NCI-H2227 treated with DMSO at 0.1 percent for 48 hours (cell line): ENCODE measurements at regions not wholly inside any gene's neighbourhood (a gene's known extent, or its start where the extent isn't known, plus 50 kb on each side); places are given as distances from the start of the nearest gene placed in this dataset.

Experiments used
- DNase-seq: peaks from one replicate; lab custom pipeline; 2025; lab: John Stamatoyannopoulos, UW

- DNase-seq: no peak
Observed at GRCh38 chr18:27627927-27628326, 442.8 kb upstream of the CHST9 start.

- DNase-seq: no peak
Observed at GRCh38 chr18:27621236-27621890, 436.3 kb upstream of the CHST9 start.

GRCh38 chr18:27619906-27620305 is 434.8 kb upstream of the CHST9 start:
- DNase-seq: no peak

- DNase-seq: no peak
Observed at GRCh38 chr18:27619090-27619772, 434.1 kb upstream of the CHST9 start.

- peak; percentile 40 for DNase-seq
Observed at GRCh38 chr18:27616324-27616723, 431.2 kb upstream of the CHST9 start.

- DNase-seq: no peak
Observed at GRCh38 chr18:27614951-27615844, 430.1 kb upstream of the CHST9 start.

- DNase-seq: no peak
Observed at GRCh38 chr18:27609221-27609620, 424.1 kb upstream of the CHST9 start.

- DNase-seq: no peak
Observed at GRCh38 chr18:27608742-27609141, 423.6 kb upstream of the CHST9 start.

- DNase-seq: no peak
Observed at GRCh38 chr18:27608174-27608573, 423.1 kb upstream of the CHST9 start.

- no peak for DNase-seq
Observed at GRCh38 chr18:27606741-27607140, 421.6 kb upstream of the CHST9 start.

- DNase-seq: peak; percentile 89
Observed at GRCh38 chr18:27605107-27605834, 420.2 kb upstream of the CHST9 start.

GRCh38 chr18:27604583-27604982 is 419.5 kb upstream of the CHST9 start:
- no peak for DNase-seq

- DNase-seq: no peak
Observed at GRCh38 chr18:27602092-27602491, 417.0 kb upstream of the CHST9 start.

- no peak for DNase-seq
Observed at GRCh38 chr18:27600245-27600644, 415.1 kb upstream of the CHST9 start.

GRCh38 chr18:27599202-27599829 is 414.2 kb upstream of the CHST9 start:
- DNase-seq: peak; percentile 53

- DNase-seq: no peak
Observed at GRCh38 chr18:27595113-27595838, 410.2 kb upstream of the CHST9 start.

GRCh38 chr18:27585602-27586173 is 400.6 kb upstream of the CHST9 start:
- DNase-seq: no peak

GRCh38 chr18:27583466-27583865 is 398.4 kb upstream of the CHST9 start:
- DNase-seq: no peak

GRCh38 chr18:27582760-27583412 is 397.8 kb upstream of the CHST9 start:
- DNase-seq: no peak

GRCh38 chr18:27581296-27581904 is 396.3 kb upstream of the CHST9 start:
- no peak for DNase-seq
